ENCODE measurements at regions not wholly inside any gene's neighbourhood (a gene's known extent, or its start where the extent isn't known, plus 50 kb on each side); places are given as distances from the start of the nearest gene placed in this dataset.

DNA sequence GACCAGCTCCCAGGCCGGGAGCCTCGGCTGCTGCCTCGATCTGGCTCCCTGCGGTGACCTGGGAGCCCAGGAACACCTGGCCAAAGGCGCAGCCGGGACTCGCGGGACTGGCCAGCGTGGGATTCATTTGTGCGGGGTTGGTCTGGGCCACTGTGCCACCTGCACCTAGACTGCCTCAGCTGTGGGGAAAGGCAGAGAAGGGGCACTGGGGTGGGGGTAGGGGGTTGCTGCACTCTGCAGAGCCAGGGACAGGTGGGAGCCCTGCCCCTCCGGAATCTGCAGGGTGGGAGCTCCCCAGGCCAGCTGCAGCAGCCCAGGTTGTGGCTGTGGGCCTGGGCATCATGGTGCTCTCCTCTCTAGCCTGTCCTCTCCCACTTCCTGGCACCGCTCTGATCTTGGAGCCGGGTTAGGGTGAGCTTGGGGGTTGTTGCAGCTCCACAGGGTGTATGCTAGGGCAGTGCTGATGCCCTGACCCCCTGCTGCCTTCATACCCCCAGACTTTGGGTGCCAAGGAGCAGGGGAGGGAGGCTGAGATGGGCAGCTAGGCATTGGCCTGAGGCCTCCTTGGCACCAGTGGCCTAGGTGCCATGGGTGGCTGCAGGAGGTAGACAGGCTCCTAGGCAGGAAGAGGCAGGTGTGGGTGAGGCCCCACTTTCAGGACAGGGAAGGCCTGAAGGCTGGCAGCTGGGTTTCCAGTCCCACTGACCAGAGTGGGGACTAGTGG lies 57.5 kb upstream of the ETV3 start:
- Histone ChIP-seq H3K9me3 (no peaks in the 10 kb centered on the region), H3K4me3 (no peak overlapping the region), H3K27ac (no peak overlapping the region), H3K4me1 (no peaks in the 10 kb centered on the region), H3K36me3 (no peaks in the 10 kb centered on the region), H3K27me3 (peaks cover 15 to 22% (median 20%) of the 10 kb centered on the region in 3 donors)
- TF ChIP-seq POLR2A (IDR thresholded peaks at IDR 0.05), result no peak
- TF ChIP-seq, protein P1, sequence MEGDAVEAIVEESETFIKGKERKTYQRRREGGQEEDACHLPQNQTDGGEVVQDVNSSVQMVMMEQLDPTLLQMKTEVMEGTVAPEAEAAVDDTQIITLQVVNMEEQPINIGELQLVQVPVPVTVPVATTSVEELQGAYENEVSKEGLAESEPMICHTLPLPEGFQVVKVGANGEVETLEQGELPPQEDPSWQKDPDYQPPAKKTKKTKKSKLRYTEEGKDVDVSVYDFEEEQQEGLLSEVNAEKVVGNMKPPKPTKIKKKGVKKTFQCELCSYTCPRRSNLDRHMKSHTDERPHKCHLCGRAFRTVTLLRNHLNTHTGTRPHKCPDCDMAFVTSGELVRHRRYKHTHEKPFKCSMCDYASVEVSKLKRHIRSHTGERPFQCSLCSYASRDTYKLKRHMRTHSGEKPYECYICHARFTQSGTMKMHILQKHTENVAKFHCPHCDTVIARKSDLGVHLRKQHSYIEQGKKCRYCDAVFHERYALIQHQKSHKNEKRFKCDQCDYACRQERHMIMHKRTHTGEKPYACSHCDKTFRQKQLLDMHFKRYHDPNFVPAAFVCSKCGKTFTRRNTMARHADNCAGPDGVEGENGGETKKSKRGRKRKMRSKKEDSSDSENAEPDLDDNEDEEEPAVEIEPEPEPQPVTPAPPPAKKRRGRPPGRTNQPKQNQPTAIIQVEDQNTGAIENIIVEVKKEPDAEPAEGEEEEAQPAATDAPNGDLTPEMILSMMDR (IDR thresholded peaks at IDR 0.05 in 4 of 5, conservative IDR thresholded peaks at IDR 0.05 in 1 of 5), result no peak
- in situ Hi-C loops (cut with MboI; ENCODE audit: low sequenced_read_pairs in 4 of 4), result loop anchor here in 2 of 4 donors (25.0 kb wide), 1 partner anchor 292 kb away; no protein-coding TSS in a partner anchor
- intact Hi-C loops (cut with DNase I; ENCODE audit: low total_unique reads), result loop anchor here (10.0 kb wide), 1 partner anchor 289 kb away; no protein-coding TSS in a partner anchor
- DNase-seq, result no peak
- no peak for ATAC-seq

DNA sequence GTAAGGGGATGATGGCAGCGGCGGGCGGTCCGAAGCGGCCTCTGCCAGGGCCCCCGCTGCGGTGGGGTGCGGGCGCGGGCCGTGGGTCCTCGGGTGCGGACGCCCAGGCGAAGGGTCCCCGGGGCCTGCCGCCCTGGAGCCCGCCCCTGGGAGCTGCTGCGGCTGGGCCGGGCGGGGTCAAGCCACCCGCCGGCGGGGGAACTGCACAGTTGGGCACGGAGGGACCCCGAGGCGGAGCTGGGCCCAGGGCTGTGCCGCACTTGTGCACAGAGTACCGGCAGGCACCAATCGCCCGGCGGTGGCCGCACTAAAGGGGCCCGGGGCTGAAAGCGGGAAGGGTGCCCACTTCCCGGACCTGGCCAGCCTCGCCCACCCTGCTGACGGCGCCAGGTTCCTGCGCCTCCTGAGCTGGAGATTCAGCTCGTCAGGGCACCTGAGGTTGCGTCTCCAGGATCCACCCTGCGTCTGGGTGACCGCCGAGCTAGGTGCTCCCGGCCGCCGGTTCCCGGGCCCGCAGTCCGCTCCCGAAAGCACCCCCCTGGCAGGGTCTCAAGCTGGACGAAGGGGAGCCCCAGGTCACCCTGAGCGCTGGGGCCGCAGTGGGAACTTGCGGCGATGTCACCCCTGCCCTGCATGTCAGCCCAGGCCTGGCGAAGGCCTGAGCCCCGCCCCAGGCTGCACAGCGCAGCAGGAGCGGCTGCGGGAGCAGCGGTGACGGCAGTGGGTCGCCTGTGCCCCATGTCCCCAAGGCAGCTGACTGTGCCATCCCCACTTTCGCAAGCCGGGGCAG lies 56.7 kb upstream of the ETV3 start:
- DNase-seq, result no peak
- intact Hi-C loops (cut with DNase I; ENCODE audit: low total_unique reads) (loop anchor here (10.0 kb wide), 1 partner anchor 290 kb away; no protein-coding TSS in a partner anchor), in situ Hi-C loops (cut with MboI; ENCODE audit: low sequenced_read_pairs in 4 of 4) (loop anchor here in 2 of 4 donors (25.0 kb wide), 1 partner anchor 292 kb away; no protein-coding TSS in a partner anchor)
- Histone ChIP-seq H3K27me3 (peaks cover 15 to 22% (median 20%) of the 10 kb centered on the region in 3 donors), H3K4me3 (no peak overlapping the region), H3K4me1 (no peaks in the 10 kb centered on the region), H3K9me3 (no peaks in the 10 kb centered on the region), H3K27ac (no peak overlapping the region), H3K36me3 (no peaks in the 10 kb centered on the region)
- TF ChIP-seq, protein P1 (IDR thresholded peaks at IDR 0.05 in 4 of 5, conservative IDR thresholded peaks at IDR 0.05 in 1 of 5), result no peak
- no peak for TF ChIP-seq POLR2A (IDR thresholded peaks at IDR 0.05)
- no peak for ATAC-seq

DNA sequence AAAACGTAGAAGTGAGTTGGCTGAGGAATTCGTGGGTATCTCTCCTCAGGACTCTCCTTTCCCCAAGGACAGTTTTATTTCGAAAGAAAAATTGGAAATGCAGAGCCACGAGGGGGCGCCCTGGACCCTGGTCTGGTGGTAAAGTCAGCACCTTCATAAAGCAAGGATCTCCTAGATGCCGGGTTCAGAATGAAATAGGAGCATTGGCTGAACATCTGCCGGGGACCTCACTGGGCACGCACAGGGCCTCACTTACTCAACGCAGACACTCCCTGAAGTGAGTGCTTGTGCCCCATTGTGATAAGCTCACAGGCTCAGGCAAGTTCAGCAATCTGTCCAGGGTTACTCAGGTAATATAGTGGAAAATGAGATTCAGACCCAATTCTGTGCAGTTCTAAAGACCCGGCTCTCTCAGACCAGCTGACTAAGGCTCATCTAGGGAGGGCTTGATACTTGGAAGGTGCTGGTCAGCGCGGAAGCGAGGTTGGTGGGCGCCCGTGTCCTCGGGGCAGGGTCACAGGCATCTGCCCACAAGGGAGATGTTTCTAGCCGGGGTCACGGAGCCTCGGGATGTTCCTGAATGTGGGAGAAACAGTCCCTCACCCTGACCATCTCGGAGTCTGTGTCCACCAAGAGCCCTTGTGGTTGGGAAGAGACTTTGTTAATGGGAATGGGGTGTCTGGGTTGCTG lies 55.7 kb upstream of the ETV3 start:
- intact Hi-C loops (cut with DNase I; ENCODE audit: low total_unique reads) (loop anchor here (10.0 kb wide), 1 partner anchor 291 kb away; no protein-coding TSS in a partner anchor), in situ Hi-C loops (cut with MboI; ENCODE audit: low sequenced_read_pairs in 4 of 4) (loop anchor here in 2 of 4 donors (25.0 kb wide), 1 partner anchor 293 kb away; no protein-coding TSS in a partner anchor)
- Histone ChIP-seq H3K36me3 (no peaks in the 10 kb centered on the region), H3K27ac (no peak overlapping the region), H3K9me3 (no peaks in the 10 kb centered on the region), H3K4me3 (no peak overlapping the region), H3K4me1 (no peaks in the 10 kb centered on the region), H3K27me3 (peaks cover 18 to 22% (median 20%) of the 10 kb centered on the region in 3 donors)
- TF ChIP-seq, protein P1 (IDR thresholded peaks at IDR 0.05 in 4 of 5, conservative IDR thresholded peaks at IDR 0.05 in 1 of 5), result peak in 1 of 5 experiments; percentile 36
- TF ChIP-seq POLR2A (IDR thresholded peaks at IDR 0.05), result no peak
- ATAC-seq, result no peak
- DNase-seq, result no peak

DNA sequence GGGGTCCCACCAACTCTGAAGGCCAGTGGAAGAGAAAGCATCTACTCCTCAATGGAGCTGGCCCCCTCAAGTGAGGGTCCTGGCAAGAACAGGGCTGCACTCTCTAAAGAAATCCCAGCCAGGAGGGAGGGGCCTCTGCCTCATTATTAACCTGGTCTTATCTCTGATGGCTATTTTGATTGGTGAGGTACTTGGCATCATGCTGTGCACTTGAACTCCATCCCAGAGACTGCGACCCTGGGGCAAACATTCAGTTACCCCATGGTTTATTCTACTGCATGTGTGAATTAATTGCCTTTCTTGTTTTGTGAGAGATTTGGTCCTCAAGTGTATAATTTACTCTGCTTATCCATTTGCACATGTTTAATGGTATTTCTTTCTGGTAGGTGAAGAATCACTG lies 55.0 kb upstream of the ETV3 start:
- ATAC-seq (no peak), DNase-seq (no peak)
- TF ChIP-seq, protein P1 (IDR thresholded peaks at IDR 0.05 in 4 of 5, conservative IDR thresholded peaks at IDR 0.05 in 1 of 5), result no peak
- TF ChIP-seq POLR2A (IDR thresholded peaks at IDR 0.05), result no peak
- Histone ChIP-seq H3K4me1 (no peaks in the 10 kb centered on the region), H3K27me3 (peaks cover 18 to 22% (median 20%) of the 10 kb centered on the region in 3 donors), H3K9me3 (no peaks in the 10 kb centered on the region), H3K4me3 (no peak overlapping the region), H3K27ac (no peak overlapping the region), H3K36me3 (no peaks in the 10 kb centered on the region)
- intact Hi-C loops (cut with DNase I; ENCODE audit: low total_unique reads) (loop anchor here (10.0 kb wide), 1 partner anchor 292 kb away; no protein-coding TSS in a partner anchor), in situ Hi-C loops (cut with MboI; ENCODE audit: low sequenced_read_pairs in 4 of 4) (loop anchor here in 2 of 4 donors (25.0 kb wide), 1 partner anchor 294 kb away; no protein-coding TSS in a partner anchor)

Measured in gastrocnemius medialis (tissue), 4 donors.